Retinal pigment epithelial cell (primary cell): ENCODE measurements at regions not wholly inside any gene's neighbourhood (a gene's known extent, or its start where the extent isn't known, plus 50 kb on each side); places are given as distances from the start of the nearest gene placed in this dataset.

Experiments used
- DNase-seq: peaks from one replicate; pipeline ENCODE4 v3.0.0-alpha.2; 2010; ENCODE audit warnings: low read depth
- H3K4me3 ChIP-seq: 2 replicates; pipeline ENCODE4 v1.5.1; 2011; ENCODE audit warnings: mild to moderate bottlenecking, low read length, control low read depth, moderate library complexity
- CTCF ChIP-seq: conservative IDR thresholded peaks from 2 replicates; pipeline ENCODE4 v1.5.1; 2011; ENCODE audit warnings: low read depth, low read length, control low read depth, inconsistent platforms

- no peak for DNase-seq
- H3K4me3 ChIP-seq = no peak overlapping the region
- no peak for TF ChIP-seq CTCF
These were observed 781.0 kb upstream of the ADGRB3 start for GRCh38 chr6:67854098-67854497.

GRCh38 chr6:67839818-67840217 lies 795.3 kb upstream of the ADGRB3 start:
- no peak for DNase-seq
- no peak overlapping the region for H3K4me3 ChIP-seq
- TF ChIP-seq CTCF = no peak

- no peak for DNase-seq
- H3K4me3 ChIP-seq = no peak overlapping the region
- TF ChIP-seq CTCF = no peak
These were observed 809.7 kb upstream of the ADGRB3 start for GRCh38 chr6:67825201-67825895.

GRCh38 chr6:67818322-67818721 lies 816.8 kb upstream of the ADGRB3 start:
- no peak for TF ChIP-seq CTCF
- DNase-seq = no peak
- no peak overlapping the region for H3K4me3 ChIP-seq

GRCh38 chr6:67815623-67816022 lies 819.5 kb upstream of the ADGRB3 start:
- DNase-seq = no peak
- no peak for TF ChIP-seq CTCF
- no peak overlapping the region for H3K4me3 ChIP-seq

- H3K4me3 ChIP-seq = no peak overlapping the region
- DNase-seq = no peak
- no peak for TF ChIP-seq CTCF
These were observed 820.8 kb upstream of the ADGRB3 start for GRCh38 chr6:67814262-67814661.

- TF ChIP-seq CTCF = no peak
- H3K4me3 ChIP-seq = no peak overlapping the region
- no peak for DNase-seq
These were observed 822.4 kb upstream of the ADGRB3 start for GRCh38 chr6:67812693-67813092.
